ENCODE measurements at regions not wholly inside any gene's neighbourhood (a gene's known extent, or its start where the extent isn't known, plus 50 kb on each side); places are given as distances from the start of the nearest gene placed in this dataset.

DNA sequence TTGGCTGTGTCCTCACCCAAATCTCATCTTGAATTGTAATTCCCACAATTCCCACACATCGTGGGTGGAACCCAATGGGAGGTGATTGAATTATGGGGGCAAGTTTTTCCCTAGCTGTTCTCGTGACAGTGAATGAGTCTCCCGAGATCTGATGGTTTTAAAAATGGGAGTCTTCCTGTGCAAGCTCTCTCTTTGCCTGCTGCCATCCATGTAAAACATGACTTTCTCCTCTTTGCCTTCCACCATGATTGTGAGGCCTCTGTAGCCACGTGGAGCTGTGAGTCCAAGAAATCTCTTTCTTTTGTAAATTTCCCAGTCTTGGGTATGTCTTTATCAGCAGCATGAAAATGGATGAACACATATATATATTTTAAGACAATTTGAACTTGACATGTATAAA, 285.4 kb downstream of the BAMBI start:
- TF ChIP-seq EZH2 (IDR thresholded peaks at IDR 0.05; ENCODE audit: insufficient read depth, low read length): no peak
- no peak for TF ChIP-seq CTCF (IDR thresholded peaks at IDR 0.05; ENCODE audit: insufficient read depth, low read depth, low read length)
